ENCODE measurements at regions not wholly inside any gene's neighbourhood (a gene's known extent, or its start where the extent isn't known, plus 50 kb on each side); places are given as distances from the start of the nearest gene placed in this dataset.

GRCh38 chr10:121098751-121099150, 247.6 kb downstream of the WDR11 start:
- FAIRE-seq, result no peak
- DNase-seq (ENCODE audit: low read depth), result no peak
- Histone ChIP-seq H3K79me2 (ENCODE audit: insufficient read depth, low read length) (no peaks in the 10 kb centered on the region), H2AFZ (ENCODE audit: low read depth, low read length) (no peak overlapping the region), H3K27ac (ENCODE audit: low read depth, low read length) (no peak overlapping the region), H3K9me3 (ENCODE audit: insufficient read depth, low read depth, low read length) (no peaks in the 10 kb centered on the region), H3K4me1 (ENCODE audit: insufficient read depth, low read length) (peaks cover 5% of the 10 kb centered on the region), H3K9ac (ENCODE audit: low read length) (no peak overlapping the region), H3K4me3 (ENCODE audit: insufficient read depth, low read depth, low read length) (no peak overlapping the region), H3K27me3 (ENCODE audit: insufficient read depth, low read length) (no peaks in the 10 kb centered on the region), H3K4me2 (ENCODE audit: low read length) (no peak overlapping the region), H3K36me3 (ENCODE audit: insufficient read depth, low read length) (no peaks in the 10 kb centered on the region), H4K20me1 (ENCODE audit: insufficient read depth, low read length) (no peaks in the 10 kb centered on the region)
- H3K9me3 Mint-ChIP-seq (ENCODE audit: unreplicated experiment), result peaks cover 4% of the 10 kb centered on the region
- no peaks in the 10 kb centered on the region for H3K27me3 Mint-ChIP-seq (ENCODE audit: low read depth, unreplicated experiment)
- H3K4me3 Mint-ChIP-seq (ENCODE audit: unreplicated experiment), result no peak overlapping the region
- peaks cover 29% of the 10 kb centered on the region for H3K4me1 Mint-ChIP-seq (ENCODE audit: low read depth, unreplicated experiment)
- TF ChIP-seq, protein P1, sequence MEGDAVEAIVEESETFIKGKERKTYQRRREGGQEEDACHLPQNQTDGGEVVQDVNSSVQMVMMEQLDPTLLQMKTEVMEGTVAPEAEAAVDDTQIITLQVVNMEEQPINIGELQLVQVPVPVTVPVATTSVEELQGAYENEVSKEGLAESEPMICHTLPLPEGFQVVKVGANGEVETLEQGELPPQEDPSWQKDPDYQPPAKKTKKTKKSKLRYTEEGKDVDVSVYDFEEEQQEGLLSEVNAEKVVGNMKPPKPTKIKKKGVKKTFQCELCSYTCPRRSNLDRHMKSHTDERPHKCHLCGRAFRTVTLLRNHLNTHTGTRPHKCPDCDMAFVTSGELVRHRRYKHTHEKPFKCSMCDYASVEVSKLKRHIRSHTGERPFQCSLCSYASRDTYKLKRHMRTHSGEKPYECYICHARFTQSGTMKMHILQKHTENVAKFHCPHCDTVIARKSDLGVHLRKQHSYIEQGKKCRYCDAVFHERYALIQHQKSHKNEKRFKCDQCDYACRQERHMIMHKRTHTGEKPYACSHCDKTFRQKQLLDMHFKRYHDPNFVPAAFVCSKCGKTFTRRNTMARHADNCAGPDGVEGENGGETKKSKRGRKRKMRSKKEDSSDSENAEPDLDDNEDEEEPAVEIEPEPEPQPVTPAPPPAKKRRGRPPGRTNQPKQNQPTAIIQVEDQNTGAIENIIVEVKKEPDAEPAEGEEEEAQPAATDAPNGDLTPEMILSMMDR (IDR thresholded peaks at IDR 0.05; ENCODE audit: insufficient read depth, low read depth, low read length), result no peak
- no peak for TF ChIP-seq EZH2 (IDR thresholded peaks at IDR 0.05; ENCODE audit: insufficient read depth, low read length)
- H3K27ac Mint-ChIP-seq (ENCODE audit: unreplicated experiment), result no peak overlapping the region
- H3K36me3 Mint-ChIP-seq (ENCODE audit: low read depth, unreplicated experiment), result no peaks in the 10 kb centered on the region

DNA sequence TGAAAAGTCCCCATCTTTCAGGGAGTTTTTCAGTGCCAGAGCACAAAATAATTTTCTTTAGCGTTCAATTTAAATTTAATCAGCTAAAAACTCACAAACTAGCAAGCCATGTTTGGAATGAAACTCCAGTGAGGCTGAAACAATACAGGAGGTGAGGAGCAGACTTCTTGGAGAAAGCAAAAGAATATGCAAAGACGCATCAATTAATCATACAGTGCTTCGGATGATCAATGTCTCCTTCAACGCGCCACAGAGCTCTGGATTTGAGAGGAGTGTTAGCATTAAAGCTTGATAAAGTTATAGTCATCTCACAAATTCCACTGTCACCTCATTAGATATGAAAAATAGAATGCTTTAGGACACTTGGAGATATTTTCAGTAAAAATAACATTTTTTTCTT, 248.0 kb downstream of the WDR11 start:
- peaks cover 29% of the 10 kb centered on the region for H3K4me1 Mint-ChIP-seq (ENCODE audit: low read depth, unreplicated experiment)
- H3K4me3 Mint-ChIP-seq (ENCODE audit: unreplicated experiment), result no peak overlapping the region
- H3K4me2 ChIP-seq (ENCODE audit: low read length), result no peak overlapping the region
- H3K36me3 ChIP-seq (ENCODE audit: insufficient read depth, low read length), result no peaks in the 10 kb centered on the region
- H3K9ac ChIP-seq (ENCODE audit: low read length), result no peak overlapping the region
- no peaks in the 10 kb centered on the region for H3K79me2 ChIP-seq (ENCODE audit: insufficient read depth, low read length)
- H3K27me3 ChIP-seq (ENCODE audit: insufficient read depth, low read length), result no peaks in the 10 kb centered on the region
- TF ChIP-seq, protein P1 (IDR thresholded peaks at IDR 0.05; ENCODE audit: insufficient read depth, low read depth, low read length), result no peak
- no peak for TF ChIP-seq EZH2 (IDR thresholded peaks at IDR 0.05; ENCODE audit: insufficient read depth, low read length)
- no peak overlapping the region for H2AFZ ChIP-seq (ENCODE audit: low read depth, low read length)
- no peak overlapping the region for H3K27ac Mint-ChIP-seq (ENCODE audit: unreplicated experiment)
- H3K27me3 Mint-ChIP-seq (ENCODE audit: low read depth, unreplicated experiment), result peaks cover 2% of the 10 kb centered on the region
- no peaks in the 10 kb centered on the region for H3K9me3 ChIP-seq (ENCODE audit: insufficient read depth, low read depth, low read length)
- no peaks in the 10 kb centered on the region for H4K20me1 ChIP-seq (ENCODE audit: insufficient read depth, low read length)
- H3K4me3 ChIP-seq (ENCODE audit: insufficient read depth, low read depth, low read length), result no peak overlapping the region
- peaks cover 4% of the 10 kb centered on the region for H3K9me3 Mint-ChIP-seq (ENCODE audit: unreplicated experiment)
- DNase-seq (ENCODE audit: low read depth) (no peak), FAIRE-seq (no peak)
- no peak overlapping the region for H3K27ac ChIP-seq (ENCODE audit: low read depth, low read length)
- H3K36me3 Mint-ChIP-seq (ENCODE audit: low read depth, unreplicated experiment), result no peaks in the 10 kb centered on the region
- peaks cover 5% of the 10 kb centered on the region for H3K4me1 ChIP-seq (ENCODE audit: insufficient read depth, low read length)

DNA sequence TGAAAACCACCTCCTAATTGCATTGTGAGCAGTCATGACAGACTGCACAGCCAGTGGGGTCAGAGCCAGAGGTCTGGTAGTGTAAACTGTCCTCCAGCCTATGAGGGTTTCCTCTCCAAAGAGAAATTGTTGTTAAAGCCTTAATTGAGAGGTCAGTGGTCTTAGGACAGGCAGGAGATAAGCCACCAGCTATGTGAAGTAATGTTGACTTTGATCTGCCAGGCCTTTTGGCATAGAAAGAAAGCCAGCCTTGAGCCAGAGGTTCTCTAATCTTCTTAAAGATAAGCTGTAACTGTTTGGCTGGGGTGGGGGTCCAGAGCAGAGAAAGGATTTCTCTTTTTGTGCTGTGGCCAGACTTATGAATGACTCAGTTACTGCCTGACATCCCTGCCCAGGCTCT, 248.4 kb downstream of the WDR11 start:
- Mint-ChIP-seq H3K4me1 (ENCODE audit: low read depth, unreplicated experiment) (peaks cover 29% of the 10 kb centered on the region), H3K27me3 (ENCODE audit: low read depth, unreplicated experiment) (peaks cover 2% of the 10 kb centered on the region)
- no peak overlapping the region for H3K4me2 ChIP-seq (ENCODE audit: low read length)

More for the DNA sequence above, 248.4 kb downstream of the WDR11 start:
- Histone ChIP-seq H2AFZ (ENCODE audit: low read depth, low read length) (no peak overlapping the region), H4K20me1 (ENCODE audit: insufficient read depth, low read length) (no peaks in the 10 kb centered on the region), H3K79me2 (ENCODE audit: insufficient read depth, low read length) (no peaks in the 10 kb centered on the region), H3K4me3 (ENCODE audit: insufficient read depth, low read depth, low read length) (no peak overlapping the region), H3K4me1 (ENCODE audit: insufficient read depth, low read length) (peaks cover 5% of the 10 kb centered on the region), H3K9ac (ENCODE audit: low read length) (no peak overlapping the region), H3K27ac (ENCODE audit: low read depth, low read length) (no peak overlapping the region), H3K9me3 (ENCODE audit: insufficient read depth, low read depth, low read length) (no peaks in the 10 kb centered on the region), H3K27me3 (ENCODE audit: insufficient read depth, low read length) (no peaks in the 10 kb centered on the region), H3K36me3 (ENCODE audit: insufficient read depth, low read length) (no peaks in the 10 kb centered on the region)
- Mint-ChIP-seq H3K27ac (ENCODE audit: unreplicated experiment) (no peak overlapping the region), H3K36me3 (ENCODE audit: low read depth, unreplicated experiment) (no peaks in the 10 kb centered on the region), H3K9me3 (ENCODE audit: unreplicated experiment) (peaks cover 4% of the 10 kb centered on the region), H3K4me3 (ENCODE audit: unreplicated experiment) (no peak overlapping the region)
- FAIRE-seq (no peak), DNase-seq (ENCODE audit: low read depth) (peak; percentile 45)
- TF ChIP-seq EZH2 (IDR thresholded peaks at IDR 0.05; ENCODE audit: insufficient read depth, low read length), result no peak
- TF ChIP-seq, protein P1 (IDR thresholded peaks at IDR 0.05; ENCODE audit: insufficient read depth, low read depth, low read length), result no peak

Data from astrocyte (in vitro differentiated cells and primary cell).